ENCODE measurements at regions not wholly inside any gene's neighbourhood (a gene's known extent, or its start where the extent isn't known, plus 50 kb on each side); places are given as distances from the start of the nearest gene placed in this dataset.

DNA sequence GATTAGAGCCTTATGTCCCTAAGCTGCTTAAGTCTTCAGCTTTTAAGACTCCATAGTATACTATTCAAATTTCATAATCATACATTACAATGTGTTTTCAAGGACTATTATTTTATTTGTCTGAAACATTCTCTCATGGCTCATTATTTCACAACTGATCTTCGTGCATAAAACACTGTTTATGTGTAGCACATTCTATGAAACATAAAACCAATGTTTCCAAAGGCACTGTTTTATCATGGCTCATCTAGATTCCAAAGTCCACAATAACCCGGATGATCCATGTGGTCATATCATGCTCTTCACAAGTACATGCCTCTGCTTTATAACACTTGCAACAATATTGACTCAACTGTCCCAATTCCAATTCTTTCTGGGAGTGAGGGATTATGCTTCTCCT is 806.1 kb downstream of the TNS3 start:
- no peak for DNase-seq (ENCODE audit: low read depth)
- TF ChIP-seq, protein P1, sequence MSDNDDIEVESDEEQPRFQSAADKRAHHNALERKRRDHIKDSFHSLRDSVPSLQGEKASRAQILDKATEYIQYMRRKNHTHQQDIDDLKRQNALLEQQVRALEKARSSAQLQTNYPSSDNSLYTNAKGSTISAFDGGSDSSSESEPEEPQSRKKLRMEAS (IDR thresholded peaks at IDR 0.05; ENCODE audit: low read depth, low read length) = no peak
- no peak for TF ChIP-seq POLR2A (IDR thresholded peaks at IDR 0.05; ENCODE audit: extremely low read depth, insufficient read length)
- TF ChIP-seq, protein P2, sequence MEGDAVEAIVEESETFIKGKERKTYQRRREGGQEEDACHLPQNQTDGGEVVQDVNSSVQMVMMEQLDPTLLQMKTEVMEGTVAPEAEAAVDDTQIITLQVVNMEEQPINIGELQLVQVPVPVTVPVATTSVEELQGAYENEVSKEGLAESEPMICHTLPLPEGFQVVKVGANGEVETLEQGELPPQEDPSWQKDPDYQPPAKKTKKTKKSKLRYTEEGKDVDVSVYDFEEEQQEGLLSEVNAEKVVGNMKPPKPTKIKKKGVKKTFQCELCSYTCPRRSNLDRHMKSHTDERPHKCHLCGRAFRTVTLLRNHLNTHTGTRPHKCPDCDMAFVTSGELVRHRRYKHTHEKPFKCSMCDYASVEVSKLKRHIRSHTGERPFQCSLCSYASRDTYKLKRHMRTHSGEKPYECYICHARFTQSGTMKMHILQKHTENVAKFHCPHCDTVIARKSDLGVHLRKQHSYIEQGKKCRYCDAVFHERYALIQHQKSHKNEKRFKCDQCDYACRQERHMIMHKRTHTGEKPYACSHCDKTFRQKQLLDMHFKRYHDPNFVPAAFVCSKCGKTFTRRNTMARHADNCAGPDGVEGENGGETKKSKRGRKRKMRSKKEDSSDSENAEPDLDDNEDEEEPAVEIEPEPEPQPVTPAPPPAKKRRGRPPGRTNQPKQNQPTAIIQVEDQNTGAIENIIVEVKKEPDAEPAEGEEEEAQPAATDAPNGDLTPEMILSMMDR (IDR thresholded peaks at IDR 0.05; ENCODE audit: low read depth, low read length) = no peak
- no peak for TF ChIP-seq MYC (IDR thresholded peaks at IDR 0.05; ENCODE audit: low read depth, low read length)
- no peak overlapping the region for H3K4me3 ChIP-seq (ENCODE audit: low read depth, low read length)

DNA sequence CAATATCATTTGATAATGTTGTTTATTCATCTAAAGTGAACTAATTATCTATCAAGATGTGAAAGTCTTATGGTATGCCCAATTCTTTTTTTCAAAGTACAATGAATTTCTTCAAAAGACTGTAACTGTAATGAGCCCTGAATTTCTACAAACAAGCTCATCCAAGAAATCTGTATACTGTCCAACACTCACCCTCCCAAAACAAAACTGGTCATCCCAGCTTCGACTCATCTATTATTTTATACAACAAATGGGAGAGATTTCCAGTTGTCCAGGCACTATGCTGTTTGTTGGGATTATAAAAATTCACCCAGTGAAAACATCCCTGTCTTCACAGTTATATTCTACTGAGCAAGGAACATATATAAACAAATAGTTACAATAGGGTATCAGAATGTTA is 806.9 kb downstream of the TNS3 start:
- no peak for DNase-seq (ENCODE audit: low read depth)
- TF ChIP-seq, protein P2 (IDR thresholded peaks at IDR 0.05; ENCODE audit: low read depth, low read length) = no peak
- no peak for TF ChIP-seq POLR2A (IDR thresholded peaks at IDR 0.05; ENCODE audit: extremely low read depth, insufficient read length)
- TF ChIP-seq, protein P1 (IDR thresholded peaks at IDR 0.05; ENCODE audit: low read depth, low read length) = no peak
- TF ChIP-seq MYC (IDR thresholded peaks at IDR 0.05; ENCODE audit: low read depth, low read length) = no peak
- H3K4me3 ChIP-seq (ENCODE audit: low read depth, low read length) = no peak overlapping the region

DNA sequence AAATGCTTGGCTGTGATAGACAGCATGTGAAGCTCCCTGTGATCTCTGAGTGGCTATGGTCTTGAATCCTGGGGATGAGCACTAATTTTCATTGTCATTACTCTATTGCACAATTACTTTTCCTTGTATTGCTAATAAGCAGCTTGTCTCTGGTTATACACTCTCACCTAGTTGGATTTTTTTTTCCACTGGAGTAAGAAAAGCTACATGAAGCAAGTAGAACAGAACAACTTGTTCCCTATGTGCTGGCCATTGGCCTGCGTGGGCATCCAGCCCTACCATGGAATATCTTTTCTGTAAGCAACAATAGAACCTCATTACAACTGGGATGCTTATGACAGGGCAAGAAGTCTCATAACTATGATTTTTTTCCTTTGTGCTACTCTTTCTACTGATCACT is 807.4 kb downstream of the TNS3 start:
- DNase-seq (ENCODE audit: low read depth) = no peak
- H3K4me3 ChIP-seq (ENCODE audit: low read depth, low read length) = no peak overlapping the region
- TF ChIP-seq POLR2A (IDR thresholded peaks at IDR 0.05; ENCODE audit: extremely low read depth, insufficient read length) = no peak
- no peak for TF ChIP-seq MYC (IDR thresholded peaks at IDR 0.05; ENCODE audit: low read depth, low read length)
- TF ChIP-seq, protein P1 (IDR thresholded peaks at IDR 0.05; ENCODE audit: low read depth, low read length) = no peak
- TF ChIP-seq, protein P2 (IDR thresholded peaks at IDR 0.05; ENCODE audit: low read depth, low read length) = no peak

DNA sequence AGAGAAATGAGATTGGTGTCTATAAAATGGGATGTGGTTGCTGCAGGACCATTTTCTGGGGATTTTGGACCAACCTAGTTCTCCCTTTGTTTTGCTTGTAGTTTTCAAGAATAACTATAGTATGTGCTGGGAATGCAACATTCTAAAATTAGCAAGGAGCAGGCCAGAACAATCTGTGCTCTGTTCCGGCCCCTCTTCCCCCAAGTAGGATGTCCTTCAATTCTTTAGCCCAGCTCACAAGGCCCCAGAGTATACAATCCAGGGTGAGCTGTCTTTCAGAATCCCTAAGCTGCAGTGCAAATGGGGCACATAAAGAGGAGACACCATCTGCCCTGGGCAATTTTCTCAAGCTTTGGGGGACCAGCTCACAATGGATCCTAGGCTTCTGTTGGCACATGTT is 809.1 kb downstream of the TNS3 start:
- DNase-seq (ENCODE audit: low read depth) = no peak
- TF ChIP-seq, protein P1 (IDR thresholded peaks at IDR 0.05; ENCODE audit: low read depth, low read length) = no peak
- TF ChIP-seq POLR2A (IDR thresholded peaks at IDR 0.05; ENCODE audit: extremely low read depth, insufficient read length) (no peak), MYC (IDR thresholded peaks at IDR 0.05; ENCODE audit: low read depth, low read length) (no peak)
- TF ChIP-seq, protein P2 (IDR thresholded peaks at IDR 0.05; ENCODE audit: low read depth, low read length) = no peak
- H3K4me3 ChIP-seq (ENCODE audit: low read depth, low read length) = no peak overlapping the region

DNA sequence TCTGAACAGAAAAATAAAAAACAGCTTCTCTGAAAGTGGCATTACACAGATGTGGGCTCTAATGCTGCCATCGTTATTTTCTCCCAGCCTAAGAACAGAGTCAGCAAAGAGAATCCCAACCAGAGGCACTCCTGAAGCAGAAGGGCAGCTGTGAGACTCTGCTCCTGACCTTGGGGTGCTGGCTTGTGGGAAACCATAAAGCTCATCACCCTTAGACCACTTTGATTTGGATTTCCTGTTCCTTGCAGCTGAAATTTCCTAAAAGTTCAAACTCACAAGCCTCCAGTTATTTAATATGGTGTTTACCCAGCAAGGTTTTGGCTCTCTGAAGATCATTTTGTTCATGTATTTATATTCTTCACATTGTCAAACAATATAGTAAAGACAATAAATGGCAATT is 814.8 kb downstream of the TNS3 start:
- DNase-seq (ENCODE audit: low read depth) = no peak
- TF ChIP-seq MYC (IDR thresholded peaks at IDR 0.05; ENCODE audit: low read depth, low read length) = no peak
- TF ChIP-seq, protein P2 (IDR thresholded peaks at IDR 0.05; ENCODE audit: low read depth, low read length) = no peak
- no peak for TF ChIP-seq POLR2A (IDR thresholded peaks at IDR 0.05; ENCODE audit: extremely low read depth, insufficient read length)
- TF ChIP-seq, protein P1 (IDR thresholded peaks at IDR 0.05; ENCODE audit: low read depth, low read length) = no peak
- no peak overlapping the region for H3K4me3 ChIP-seq (ENCODE audit: low read depth, low read length)
